Brain microvascular endothelial cell (primary cell): ENCODE measurements at regions not wholly inside any gene's neighbourhood (a gene's known extent, or its start where the extent isn't known, plus 50 kb on each side); places are given as distances from the start of the nearest gene placed in this dataset.

Experiments
- DNase-seq: peaks from one replicate; pipeline ENCODE4 v3.0.0-alpha.2; 2020
- H3K27ac ChIP-seq: fragments of 250-450 bp; sonication (Bioruptor Pico); 2 replicates; pipeline ENCODE4 v1.5.1; 2020; ENCODE audit warnings: mild to moderate bottlenecking, moderate library complexity
- H3K27me3 ChIP-seq: fragments of 250-450 bp; sonication (Bioruptor Pico); replicated peaks from 2 replicates; pipeline ENCODE4 v1.5.1; 2020; ENCODE audit warnings: mild to moderate bottlenecking
- H3K36me3 ChIP-seq: fragments of 250-450 bp; sonication (Bioruptor Pico); replicated peaks from 2 replicates; pipeline ENCODE4 v1.5.1; 2020; ENCODE audit warnings: mild to moderate bottlenecking
- H3K4me3 ChIP-seq: 2 replicates; pipeline ENCODE4 v1.5.1; 2011; ENCODE audit warnings: low read depth, mild to moderate bottlenecking, control low read depth, low read length, moderate library complexity
- in situ Hi-C: cut with HindIII; loops from 2 replicates; pipeline ENCODE4 v1.10.0; 2017; ENCODE audit warnings: low sequenced_read_pairs, low pct_ligation_motif_present
- TF ChIP-seq, protein P1 (sequence below): IDR thresholded peaks from 2 replicates; pipeline ENCODE4 v1.5.1; 2011; ENCODE audit warnings: low read depth, mild to moderate bottlenecking, moderate library complexity, low read length, control low read depth, inconsistent platforms; ENCODE audit errors: missing control alignments

DNA sequence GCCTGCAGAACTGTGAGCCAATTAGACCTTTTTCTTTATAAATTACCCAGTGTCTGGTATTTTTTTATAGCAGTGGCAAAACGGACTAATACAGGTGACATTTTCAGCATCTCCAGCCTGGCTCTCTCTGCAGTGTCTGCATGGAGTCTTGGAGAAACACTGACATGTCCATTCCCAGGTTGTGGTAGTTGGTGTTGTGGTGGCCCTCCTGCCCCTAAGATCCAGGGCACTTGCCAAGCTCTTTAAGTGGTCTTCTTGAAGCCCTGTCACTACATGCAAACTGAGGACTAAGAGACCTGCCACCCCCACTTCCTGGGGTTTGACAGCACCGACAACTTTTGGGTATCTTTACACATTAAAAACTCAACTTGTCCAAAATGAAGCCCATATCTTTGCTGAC, 419.4 kb downstream of the NPHP4 start:
- H3K36me3 ChIP-seq: no peaks in the 10 kb centered on the region
- in situ Hi-C loops: no loop called here
- no peak overlapping the region for H3K4me3 ChIP-seq
- DNase-seq: no peak
- no peak overlapping the region for H3K27ac ChIP-seq
- H3K27me3 ChIP-seq: no peaks in the 10 kb centered on the region
- TF ChIP-seq, protein P1, sequence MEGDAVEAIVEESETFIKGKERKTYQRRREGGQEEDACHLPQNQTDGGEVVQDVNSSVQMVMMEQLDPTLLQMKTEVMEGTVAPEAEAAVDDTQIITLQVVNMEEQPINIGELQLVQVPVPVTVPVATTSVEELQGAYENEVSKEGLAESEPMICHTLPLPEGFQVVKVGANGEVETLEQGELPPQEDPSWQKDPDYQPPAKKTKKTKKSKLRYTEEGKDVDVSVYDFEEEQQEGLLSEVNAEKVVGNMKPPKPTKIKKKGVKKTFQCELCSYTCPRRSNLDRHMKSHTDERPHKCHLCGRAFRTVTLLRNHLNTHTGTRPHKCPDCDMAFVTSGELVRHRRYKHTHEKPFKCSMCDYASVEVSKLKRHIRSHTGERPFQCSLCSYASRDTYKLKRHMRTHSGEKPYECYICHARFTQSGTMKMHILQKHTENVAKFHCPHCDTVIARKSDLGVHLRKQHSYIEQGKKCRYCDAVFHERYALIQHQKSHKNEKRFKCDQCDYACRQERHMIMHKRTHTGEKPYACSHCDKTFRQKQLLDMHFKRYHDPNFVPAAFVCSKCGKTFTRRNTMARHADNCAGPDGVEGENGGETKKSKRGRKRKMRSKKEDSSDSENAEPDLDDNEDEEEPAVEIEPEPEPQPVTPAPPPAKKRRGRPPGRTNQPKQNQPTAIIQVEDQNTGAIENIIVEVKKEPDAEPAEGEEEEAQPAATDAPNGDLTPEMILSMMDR: no peak

DNA sequence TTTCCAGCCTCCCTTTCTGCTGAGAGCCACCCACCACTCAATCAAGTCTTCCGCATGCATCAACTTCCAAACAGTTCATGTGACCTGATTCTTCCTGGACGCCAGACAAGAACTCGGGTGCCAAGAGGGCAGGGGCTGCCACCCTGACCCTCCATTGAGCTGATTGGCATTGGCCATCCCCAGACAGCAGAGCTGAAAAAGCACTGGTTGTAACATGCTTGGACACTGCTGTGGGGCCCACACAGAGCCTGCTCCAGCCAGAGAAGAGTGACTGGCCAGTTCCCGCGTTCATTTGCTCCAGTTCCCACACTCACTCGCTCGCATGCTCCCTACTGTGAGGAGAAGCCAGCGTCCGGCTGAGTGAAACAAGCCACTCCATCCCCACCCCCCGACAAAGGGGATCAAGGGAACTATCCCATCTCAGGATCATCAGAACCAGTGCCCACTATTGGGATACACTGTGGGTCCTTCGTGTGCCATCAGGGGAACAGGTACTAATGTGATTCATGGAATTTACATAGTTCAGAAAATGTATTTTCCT, 420.3 kb downstream of the NPHP4 start:
- no peak overlapping the region for H3K4me3 ChIP-seq
- in situ Hi-C loops: no loop called here
- H3K36me3 ChIP-seq: no peaks in the 10 kb centered on the region
- no peak for DNase-seq
- no peaks in the 10 kb centered on the region for H3K27me3 ChIP-seq
- TF ChIP-seq, protein P1: no peak
- no peak overlapping the region for H3K27ac ChIP-seq

DNA sequence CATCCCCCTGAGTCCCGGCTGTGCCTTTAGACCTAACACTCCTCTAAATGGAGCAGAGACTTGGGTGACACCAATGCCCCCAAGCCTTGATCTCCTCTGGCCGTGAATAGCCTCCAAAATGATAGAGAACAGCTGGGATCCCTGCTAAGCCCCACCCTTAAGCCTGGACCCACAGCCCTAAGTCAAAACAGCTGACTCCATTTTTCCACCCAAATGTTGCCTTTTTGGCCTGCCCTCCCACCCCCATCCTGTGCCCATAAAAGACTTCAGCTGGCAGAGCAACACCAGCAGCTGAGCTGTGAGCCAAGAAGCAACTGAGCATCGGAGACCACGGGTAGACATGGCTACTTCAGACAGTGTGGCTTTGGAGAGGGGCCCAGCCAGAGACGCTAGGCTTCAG, 420.8 kb downstream of the NPHP4 start:
- Histone ChIP-seq H3K4me3 (no peak overlapping the region), H3K27me3 (no peaks in the 10 kb centered on the region), H3K27ac (no peak overlapping the region), H3K36me3 (no peaks in the 10 kb centered on the region)
- in situ Hi-C loops: no loop called here
- TF ChIP-seq, protein P1: no peak
- DNase-seq: no peak

DNA sequence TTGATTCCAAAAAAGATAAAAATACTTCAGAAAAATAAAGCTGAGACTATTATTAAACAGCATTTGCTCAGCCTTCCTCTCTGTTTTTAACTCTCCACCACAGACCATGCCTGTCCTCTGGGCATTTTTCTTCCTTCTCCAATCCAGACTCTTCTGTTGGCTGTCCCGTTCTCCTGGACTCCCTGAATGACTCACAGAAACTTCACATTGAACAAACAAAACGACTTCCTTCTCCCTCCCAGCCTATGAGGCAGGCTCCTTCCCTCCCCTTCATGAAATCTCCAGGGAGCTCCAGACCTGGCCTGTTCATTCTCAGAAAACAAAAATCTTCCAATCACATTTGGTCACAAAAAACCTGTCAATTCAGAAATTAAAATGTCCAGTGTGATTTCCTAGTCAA, 421.3 kb downstream of the NPHP4 start:
- Histone ChIP-seq H3K4me3 (no peak overlapping the region), H3K36me3 (no peaks in the 10 kb centered on the region), H3K27me3 (no peaks in the 10 kb centered on the region), H3K27ac (no peak overlapping the region)
- no peak for DNase-seq
- TF ChIP-seq, protein P1: no peak
- in situ Hi-C loops: no loop called here

DNA sequence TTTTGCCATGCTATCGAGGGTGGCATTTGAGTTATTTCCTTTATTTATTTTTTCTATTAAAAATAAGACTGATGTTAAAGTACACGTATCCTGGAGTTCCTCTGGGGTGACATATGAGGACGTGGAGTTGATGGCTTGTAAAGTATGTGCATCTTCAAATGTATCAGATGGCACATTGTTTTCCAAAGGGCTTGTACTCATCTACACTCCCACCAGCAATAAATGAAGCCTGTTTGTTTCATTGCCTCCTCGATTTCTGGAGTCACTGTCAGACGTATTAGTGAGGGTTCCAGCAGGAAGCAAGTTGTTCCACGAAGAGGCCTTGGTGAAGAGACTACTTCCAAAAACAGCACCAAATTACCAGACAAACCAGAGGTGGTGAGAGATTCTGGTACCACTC, 423.9 kb downstream of the NPHP4 start:
- Histone ChIP-seq H3K27ac (no peak overlapping the region), H3K4me3 (no peak overlapping the region), H3K27me3 (no peaks in the 10 kb centered on the region), H3K36me3 (no peaks in the 10 kb centered on the region)
- in situ Hi-C loops: no loop called here
- TF ChIP-seq, protein P1: no peak
- no peak for DNase-seq

DNA sequence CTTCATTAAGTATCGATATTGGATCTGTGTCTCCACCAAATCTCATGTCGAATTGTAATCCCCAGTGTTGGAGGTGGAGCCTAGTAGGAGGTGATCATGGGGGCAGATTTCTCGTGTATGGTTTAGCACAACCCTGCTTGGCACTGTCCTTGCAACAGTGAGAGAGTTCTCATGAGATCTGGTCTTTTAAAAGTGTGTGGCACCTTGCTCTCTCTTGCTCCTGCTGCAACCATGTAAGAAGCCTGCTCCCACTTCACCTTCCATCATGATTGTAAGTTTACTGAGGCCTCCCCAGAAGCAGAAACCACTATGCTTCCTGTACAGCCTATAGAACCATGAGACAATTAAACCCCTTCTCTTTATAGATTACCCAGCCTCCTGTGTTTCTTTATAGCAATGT, 424.4 kb downstream of the NPHP4 start:
- no peaks in the 10 kb centered on the region for H3K36me3 ChIP-seq
- H3K27me3 ChIP-seq: no peaks in the 10 kb centered on the region
- no peak overlapping the region for H3K4me3 ChIP-seq
- H3K27ac ChIP-seq: no peak overlapping the region
- DNase-seq: no peak
- in situ Hi-C loops: no loop called here
- TF ChIP-seq, protein P1: no peak
